Ascending aorta (tissue), 2 donors: ENCODE measurements at regions not wholly inside any gene's neighbourhood (a gene's known extent, or its start where the extent isn't known, plus 50 kb on each side); places are given as distances from the start of the nearest gene placed in this dataset.

ENCODE experiments used
- DNase-seq, 2 donors: peaks; one replicate each; pipeline ENCODE4 v3.0.0-alpha.2; 2019; ENCODE audit warnings: low spot score in 2 of 2
- H3K27ac ChIP-seq, 2 donors: fragments of 200-600 bp; sonication (generic); one replicate each; pipeline ENCODE4 v1.5.1; 2016 to 2017; ENCODE audit warnings: mild to moderate bottlenecking in 1 of 2
- H3K27me3 ChIP-seq: fragments of 200-600 bp; sonication (generic); one replicate; pipeline ENCODE4 v1.5.1; 2017
- H3K36me3 ChIP-seq, 2 donors: fragments of 200-600 bp; sonication (generic); one replicate each; pipeline ENCODE4 v1.5.1; 2016
- H3K4me1 ChIP-seq, 2 donors: fragments of 200-600 bp; sonication (generic); one replicate each; pipeline ENCODE4 v1.5.1; 2016 to 2017; ENCODE audit warnings: mild to moderate bottlenecking in 1 of 2
- H3K4me3 ChIP-seq, 2 donors: fragments of 200-600 bp; sonication (generic); one replicate each; pipeline ENCODE4 v1.5.1; 2016 to 2017; ENCODE audit warnings: mild to moderate bottlenecking in 1 of 2
- H3K9me3 ChIP-seq, 2 donors: fragments of 200-600 bp; sonication (generic); one replicate each; pipeline ENCODE4 v1.5.1; 2016
- CTCF ChIP-seq, 3 experiments: fragments of 200-600 bp in 2 of 3; fragments of 450-650 bp in 1 of 3; sonication (generic) in 2 of 3; IDR thresholded peaks; one replicate each; pipeline ENCODE4 v1.5.1; 2016 to 2019; ENCODE audit warnings: antibody characterized with exemption in 3 of 3, mild to moderate bottlenecking in 1 of 3, moderate library complexity in 1 of 3
- intact Hi-C: fragments of 100-400 bp; cut with DNase I; formaldehyde crosslinking; loops from one replicate; pipeline ENCODE4 v1.15.1; 2023

GRCh38 chrX:15918003-15918402 is 63.4 kb upstream of the AP1S2 start:
- Histone ChIP-seq H3K27ac (no peak overlapping the region), H3K36me3 (no peaks in the 10 kb centered on the region), H3K4me3 (no peak overlapping the region), H3K4me1 (no peaks in the 10 kb centered on the region), H3K27me3 (no peaks in the 10 kb centered on the region), H3K9me3 (no peaks in the 10 kb centered on the region)
- intact Hi-C loops, result no loop called here
- DNase-seq, result no peak
- TF ChIP-seq CTCF (IDR thresholded peaks at IDR 0.05), result no peak

DNA sequence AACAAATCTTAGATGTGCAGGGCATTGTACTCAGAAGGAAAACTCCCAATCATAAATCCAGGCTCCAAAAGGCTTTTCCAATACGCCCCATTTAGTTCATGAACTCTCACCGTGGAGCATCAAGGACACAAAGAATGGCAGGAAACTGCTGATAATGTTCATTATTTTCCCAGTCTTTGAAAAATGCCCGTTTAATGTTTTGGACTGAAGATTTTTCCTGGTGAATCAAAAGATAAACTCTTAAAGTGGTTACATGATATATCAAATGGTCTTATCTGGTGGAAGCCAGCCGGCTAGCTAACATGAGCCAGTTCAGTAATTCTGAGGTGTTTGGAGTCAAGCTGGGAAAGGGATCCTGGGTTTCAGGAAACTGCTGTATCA is 62.1 kb upstream of the AP1S2 start:
- no peak for TF ChIP-seq CTCF (IDR thresholded peaks at IDR 0.05)
- intact Hi-C loops, result no loop called here
- no peak overlapping the region for H3K4me3 ChIP-seq
- no peak for DNase-seq
- no peak overlapping the region for H3K27ac ChIP-seq
- H3K27me3 ChIP-seq, result no peaks in the 10 kb centered on the region
- no peaks in the 10 kb centered on the region for H3K4me1 ChIP-seq
- H3K36me3 ChIP-seq, result no peaks in the 10 kb centered on the region
- no peaks in the 10 kb centered on the region for H3K9me3 ChIP-seq

- Histone ChIP-seq H3K36me3 (no peaks in the 10 kb centered on the region), H3K27ac (no peak overlapping the region), H3K4me3 (no peak overlapping the region), H3K4me1 (no peaks in the 10 kb centered on the region), H3K27me3 (no peaks in the 10 kb centered on the region), H3K9me3 (no peaks in the 10 kb centered on the region)
- no peak for TF ChIP-seq CTCF (IDR thresholded peaks at IDR 0.05)
- intact Hi-C loops, result no loop called here
- DNase-seq, result no peak
Observed at GRCh38 chrX:15915959-15916703, 61.5 kb upstream of the AP1S2 start.

- H3K4me3 ChIP-seq, result no peak overlapping the region
- no peak overlapping the region for H3K27ac ChIP-seq
- intact Hi-C loops, result no loop called here
Observed at GRCh38 chrX:15914486-15914885, 59.9 kb upstream of the AP1S2 start.

DNA sequence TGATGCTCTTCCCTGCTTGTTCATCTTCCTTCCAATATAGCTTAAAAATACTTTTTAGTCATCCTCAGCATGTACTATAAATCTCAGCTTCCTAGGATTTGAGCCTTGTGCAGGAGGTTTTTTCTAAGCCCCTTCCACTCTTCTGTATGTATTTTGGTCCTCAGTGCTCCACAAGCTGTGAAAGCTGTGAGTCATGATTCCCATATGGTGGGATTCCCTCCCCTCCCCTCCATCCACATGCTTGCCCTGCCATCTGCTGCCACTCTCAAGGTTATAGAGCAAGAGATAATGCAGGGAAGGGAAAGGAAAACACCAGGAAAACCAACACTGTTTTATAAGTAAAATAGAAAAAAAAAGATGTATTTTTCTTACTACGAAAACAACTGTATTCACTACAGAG is 58.5 kb upstream of the AP1S2 start:
- intact Hi-C loops, result no loop called here
- no peak overlapping the region for H3K4me3 ChIP-seq
- no peak for TF ChIP-seq CTCF (IDR thresholded peaks at IDR 0.05)

More at GRCh38 chrX:15914486-15914885, 59.9 kb upstream of the AP1S2 start:
- Histone ChIP-seq H3K9me3 (no peaks in the 10 kb centered on the region), H3K27me3 (no peaks in the 10 kb centered on the region), H3K4me1 (no peaks in the 10 kb centered on the region), H3K36me3 (no peaks in the 10 kb centered on the region)
- DNase-seq, result no peak
- no peak for TF ChIP-seq CTCF (IDR thresholded peaks at IDR 0.05)

More for the DNA sequence above, 58.5 kb upstream of the AP1S2 start:
- Histone ChIP-seq H3K27ac (no peak overlapping the region), H3K27me3 (no peaks in the 10 kb centered on the region), H3K36me3 (no peaks in the 10 kb centered on the region), H3K4me1 (no peaks in the 10 kb centered on the region), H3K9me3 (no peaks in the 10 kb centered on the region)
- no peak for DNase-seq
